ENCODE measurements at regions not wholly inside any gene's neighbourhood (a gene's known extent, or its start where the extent isn't known, plus 50 kb on each side); places are given as distances from the start of the nearest gene placed in this dataset.
"Not testable (repeated sequence)": the region's sequence is repeated elsewhere in the genome, so short reads cannot be mapped to it uniquely, and the experiment has no call there.

DNA sequence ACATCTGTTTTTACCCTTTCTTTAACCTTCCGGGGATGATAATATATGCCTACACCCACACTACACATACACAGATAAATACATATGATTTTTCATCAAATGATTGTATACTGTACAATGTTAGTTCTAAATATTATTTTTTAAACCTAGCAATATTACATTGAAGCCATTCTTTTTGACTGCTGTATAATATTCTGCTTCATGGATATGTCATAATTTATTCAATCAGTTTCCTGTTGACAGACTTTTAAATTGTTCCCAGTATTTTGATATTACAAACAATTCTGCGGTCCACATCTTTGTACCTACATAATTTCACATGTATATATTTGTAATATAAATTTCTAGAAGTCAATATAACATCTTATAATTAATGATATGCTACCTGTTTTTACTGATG lies 59.0 kb upstream of the ITGB1 start:
- Histone ChIP-seq H3K9ac (ENCODE audit: insufficient read depth, low read length, poor library complexity, severe bottlenecking) (no peak overlapping the region), H3K79me2 (ENCODE audit: insufficient read depth, low read length) (no peaks in the 10 kb centered on the region), H3K4me2 (replicated peaks; ENCODE audit: extremely low read depth, low read length, poor library complexity, severe bottlenecking) (no peak overlapping the region), H3K4me1 (ENCODE audit: control insufficient read depth in 1 of 2, insufficient read depth in 2 of 2, low read length in 2 of 2) (no peaks in the 10 kb centered on the region), H2AFZ (ENCODE audit: insufficient read depth, low read depth, low read length, poor library complexity, severe bottlenecking) (no peak overlapping the region), H3K36me3 (replicated peaks in 1 of 2; ENCODE audit: control insufficient read depth in 1 of 2, insufficient read depth in 2 of 2, low read length in 2 of 2) (no peaks in the 10 kb centered on the region), H4K20me1 (ENCODE audit: insufficient read depth, low read length) (no peaks in the 10 kb centered on the region), H3K27me3 (ENCODE audit: control insufficient read depth in 2 of 2, insufficient read depth in 2 of 2, low read length in 2 of 2) (no peaks in the 10 kb centered on the region), H3K4me3 (replicated peaks in 1 of 3; ENCODE audit: low read depth in 2 of 3, low read length in 3 of 3) (no peak overlapping the region), H3K9me3 (replicated peaks in 1 of 2; ENCODE audit: control insufficient read depth in 1 of 2, insufficient read depth in 1 of 2, low read length in 2 of 2) (no peaks in the 10 kb centered on the region), H3K27ac (ENCODE audit: low read depth in 1 of 2, low read length in 2 of 2) (no peak overlapping the region)
- H3K27ac Mint-ChIP-seq, result no peak overlapping the region
- H3K36me3 Mint-ChIP-seq, result no peaks in the 10 kb centered on the region
- H3K4me1 Mint-ChIP-seq, result no peaks in the 10 kb centered on the region
- no peak overlapping the region for H3K4me3 Mint-ChIP-seq
- no peak for DNase-seq
- H3K9me3 Mint-ChIP-seq, result peaks cover 0 to 7% (median 1%) of the 10 kb centered on the region in 7 donors
- intact Hi-C loops (cut with micrococcal nuclease), result no loop called here
- TF ChIP-seq, protein P1, sequence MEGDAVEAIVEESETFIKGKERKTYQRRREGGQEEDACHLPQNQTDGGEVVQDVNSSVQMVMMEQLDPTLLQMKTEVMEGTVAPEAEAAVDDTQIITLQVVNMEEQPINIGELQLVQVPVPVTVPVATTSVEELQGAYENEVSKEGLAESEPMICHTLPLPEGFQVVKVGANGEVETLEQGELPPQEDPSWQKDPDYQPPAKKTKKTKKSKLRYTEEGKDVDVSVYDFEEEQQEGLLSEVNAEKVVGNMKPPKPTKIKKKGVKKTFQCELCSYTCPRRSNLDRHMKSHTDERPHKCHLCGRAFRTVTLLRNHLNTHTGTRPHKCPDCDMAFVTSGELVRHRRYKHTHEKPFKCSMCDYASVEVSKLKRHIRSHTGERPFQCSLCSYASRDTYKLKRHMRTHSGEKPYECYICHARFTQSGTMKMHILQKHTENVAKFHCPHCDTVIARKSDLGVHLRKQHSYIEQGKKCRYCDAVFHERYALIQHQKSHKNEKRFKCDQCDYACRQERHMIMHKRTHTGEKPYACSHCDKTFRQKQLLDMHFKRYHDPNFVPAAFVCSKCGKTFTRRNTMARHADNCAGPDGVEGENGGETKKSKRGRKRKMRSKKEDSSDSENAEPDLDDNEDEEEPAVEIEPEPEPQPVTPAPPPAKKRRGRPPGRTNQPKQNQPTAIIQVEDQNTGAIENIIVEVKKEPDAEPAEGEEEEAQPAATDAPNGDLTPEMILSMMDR (IDR thresholded peaks at IDR 0.05), result no peak
- WGBS (ENCODE audit: insufficient coverage), result no CpG with 5 or more reads among the region's 2 CpGs
- H3K27me3 Mint-ChIP-seq (ENCODE audit: low read depth in 3 of 3), result peaks cover 0 to 8% (median 3%) of the 10 kb centered on the region in 3 donors

DNA sequence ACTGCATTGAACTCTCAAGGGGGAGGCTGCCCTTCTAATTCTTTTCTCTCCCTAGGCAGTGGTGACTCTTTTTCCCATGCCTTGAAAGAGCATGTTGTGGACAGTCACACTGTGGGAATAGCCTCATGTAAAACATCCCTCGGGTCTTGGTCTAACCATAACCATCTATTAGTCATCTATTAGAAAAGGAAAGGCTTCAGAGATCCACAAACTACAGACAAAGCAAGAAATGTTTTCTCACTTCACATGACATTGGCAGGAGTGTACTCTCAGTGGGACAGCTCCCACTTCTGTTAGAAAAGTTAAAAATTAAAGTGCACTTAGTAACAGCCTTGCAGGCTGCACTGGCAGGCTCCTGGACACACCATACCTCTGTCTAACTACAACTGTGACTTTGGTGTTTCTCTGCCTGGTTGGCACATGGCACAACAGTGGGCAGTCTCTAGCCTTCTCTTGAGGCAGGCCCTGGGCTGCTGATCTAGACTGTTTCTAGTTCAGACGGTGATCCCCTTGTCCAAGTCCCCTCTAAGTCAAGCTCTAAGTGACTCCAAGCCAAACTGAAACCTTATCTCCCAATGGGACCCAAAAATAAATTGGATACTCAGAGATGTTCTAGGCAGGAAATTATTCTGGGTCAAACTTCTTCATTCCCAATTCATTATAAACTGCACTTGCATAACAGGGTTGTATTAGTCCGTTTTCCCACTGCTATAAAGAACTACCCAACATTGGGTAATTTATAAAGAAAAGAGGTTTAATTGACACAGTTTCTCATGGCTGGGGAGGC lies 57.9 kb upstream of the ITGB1 start:
- Histone ChIP-seq H4K20me1 (ENCODE audit: insufficient read depth, low read length) (no peaks in the 10 kb centered on the region), H3K27me3 (ENCODE audit: control insufficient read depth in 2 of 2, insufficient read depth in 2 of 2, low read length in 2 of 2) (no peaks in the 10 kb centered on the region), H3K9me3 (replicated peaks in 1 of 2; ENCODE audit: control insufficient read depth in 1 of 2, insufficient read depth in 1 of 2, low read length in 2 of 2) (no peaks in the 10 kb centered on the region), H3K4me1 (ENCODE audit: control insufficient read depth in 1 of 2, insufficient read depth in 2 of 2, low read length in 2 of 2) (no peaks in the 10 kb centered on the region), H3K4me3 (replicated peaks in 1 of 3; ENCODE audit: low read depth in 2 of 3, low read length in 3 of 3) (no peak overlapping the region), H3K9ac (ENCODE audit: insufficient read depth, low read length, poor library complexity, severe bottlenecking) (no peak overlapping the region), H3K36me3 (replicated peaks in 1 of 2; ENCODE audit: control insufficient read depth in 1 of 2, insufficient read depth in 2 of 2, low read length in 2 of 2) (no peaks in the 10 kb centered on the region), H3K4me2 (replicated peaks; ENCODE audit: extremely low read depth, low read length, poor library complexity, severe bottlenecking) (no peak overlapping the region), H3K27ac (ENCODE audit: low read depth in 1 of 2, low read length in 2 of 2) (no peak overlapping the region), H2AFZ (ENCODE audit: insufficient read depth, low read depth, low read length, poor library complexity, severe bottlenecking) (no peak overlapping the region), H3K79me2 (ENCODE audit: insufficient read depth, low read length) (no peaks in the 10 kb centered on the region)
- DNase-seq, result no peak
- Mint-ChIP-seq H3K4me3 (no peak overlapping the region), H3K36me3 (no peaks in the 10 kb centered on the region), H3K27me3 (ENCODE audit: low read depth in 3 of 3) (peaks cover 0 to 11% (median 0%) of the 10 kb centered on the region in 3 donors), H3K4me1 (no peaks in the 10 kb centered on the region), H3K27ac (no peak overlapping the region), H3K9me3 (peaks cover 0 to 7% (median 1%) of the 10 kb centered on the region in 7 donors)
- TF ChIP-seq, protein P1 (IDR thresholded peaks at IDR 0.05), result no peak
- intact Hi-C loops (cut with micrococcal nuclease), result no loop called here
- 100% methylated on average over 2 of the region's 3 CpGs for WGBS (ENCODE audit: insufficient coverage)

DNA sequence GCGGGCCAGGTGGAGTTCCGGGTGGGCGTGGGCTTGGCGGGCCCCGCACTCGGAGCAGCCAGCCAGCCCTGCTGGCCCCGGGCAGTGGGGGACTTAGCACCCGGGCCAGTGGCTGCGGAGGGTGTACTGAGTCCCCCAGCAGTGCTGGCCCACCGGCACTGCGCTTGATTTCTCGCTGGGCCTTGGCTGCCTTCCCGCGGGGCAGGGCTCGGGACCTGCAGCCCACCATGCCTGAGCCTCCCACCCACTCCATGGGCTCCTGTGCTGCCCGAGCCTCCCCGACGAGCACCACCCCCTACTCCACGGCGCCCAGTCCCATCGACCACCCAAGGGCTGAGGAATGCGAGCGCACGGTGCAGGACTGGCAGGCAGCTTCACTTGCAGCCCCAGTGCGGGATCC lies 55.3 kb upstream of the ITGB1 start:
- not testable (repeated sequence) for H3K9me3 Mint-ChIP-seq; H4K20me1 ChIP-seq (ENCODE audit: insufficient read depth, low read length); H2AFZ ChIP-seq (ENCODE audit: insufficient read depth, low read depth, low read length, poor library complexity, severe bottlenecking); H3K79me2 ChIP-seq (ENCODE audit: insufficient read depth, low read length); H3K4me2 ChIP-seq (replicated peaks; ENCODE audit: extremely low read depth, low read length, poor library complexity, severe bottlenecking); H3K4me3 ChIP-seq (replicated peaks in 1 of 3; ENCODE audit: low read depth in 2 of 3, low read length in 3 of 3); H3K27me3 ChIP-seq (ENCODE audit: control insufficient read depth in 2 of 2, insufficient read depth in 2 of 2, low read length in 2 of 2); H3K9me3 ChIP-seq (replicated peaks in 1 of 2; ENCODE audit: control insufficient read depth in 1 of 2, insufficient read depth in 1 of 2, low read length in 2 of 2); H3K27ac ChIP-seq (ENCODE audit: low read depth in 1 of 2, low read length in 2 of 2); H3K9ac ChIP-seq (ENCODE audit: insufficient read depth, low read length, poor library complexity, severe bottlenecking); DNase-seq; H3K27ac Mint-ChIP-seq; H3K36me3 Mint-ChIP-seq; H3K4me3 Mint-ChIP-seq; H3K36me3 ChIP-seq (replicated peaks in 1 of 2; ENCODE audit: control insufficient read depth in 1 of 2, insufficient read depth in 2 of 2, low read length in 2 of 2)
- intact Hi-C loops (cut with micrococcal nuclease), result loop anchor here in 1 of 2 donors (5.0 kb wide), 1 partner anchor 216 kb away; no protein-coding TSS in a partner anchor
- peaks cover 15% of the 10 kb centered on the region for H3K4me1 Mint-ChIP-seq
- peaks cover 0 to 22% (median 4%) of the 10 kb centered on the region in 3 donors for H3K27me3 Mint-ChIP-seq (ENCODE audit: low read depth in 3 of 3)
- 100% methylated on average over 1 of the region's 25 CpGs for WGBS (ENCODE audit: insufficient coverage)
- peaks cover 0 to 11% of the 10 kb centered on the region in 2 donors for H3K4me1 ChIP-seq (ENCODE audit: control insufficient read depth in 1 of 2, insufficient read depth in 2 of 2, low read length in 2 of 2)

Measured in CD14-positive monocyte (primary cell).